IPS-20b (cell line): ENCODE measurements at regions not wholly inside any gene's neighbourhood (a gene's known extent, or its start where the extent isn't known, plus 50 kb on each side); places are given as distances from the start of the nearest gene placed in this dataset.

ENCODE experiments used
- H3K27ac ChIP-seq: one replicate; pipeline ENCODE4 v1.5.1; 2013; ENCODE audit warnings: low read length
- H3K27me3 ChIP-seq: 2 replicates; pipeline ENCODE4 v1.6.1; 2013; ENCODE audit warnings: mild to moderate bottlenecking, low read length, inconsistent platforms; ENCODE audit not compliant: insufficient read depth
- H3K36me3 ChIP-seq: 2 replicates; pipeline ENCODE4 v1.6.1; 2013; ENCODE audit warnings: low read depth, mild to moderate bottlenecking, inconsistent platforms, low read length, moderate library complexity; ENCODE audit not compliant: insufficient read depth
- H3K4me1 ChIP-seq: 2 replicates; pipeline ENCODE4 v1.6.1; 2013; ENCODE audit warnings: mild to moderate bottlenecking, control low read depth, inconsistent platforms, low read length, moderate library complexity; ENCODE audit not compliant: insufficient read depth
- H3K4me3 ChIP-seq: 2 replicates; pipeline ENCODE4 v1.5.1; 2013; ENCODE audit warnings: mild to moderate bottlenecking, low read length, inconsistent platforms
- H3K9ac ChIP-seq: 2 replicates; pipeline ENCODE4 v1.6.1; 2013; ENCODE audit warnings: low read depth, mild to moderate bottlenecking, inconsistent platforms, low read length, moderate library complexity
- H3K9me3 ChIP-seq: 2 replicates; pipeline ENCODE4 v1.6.1; 2013; ENCODE audit warnings: mild to moderate bottlenecking, low read depth, low read length, inconsistent platforms; ENCODE audit not compliant: insufficient read depth

DNA sequence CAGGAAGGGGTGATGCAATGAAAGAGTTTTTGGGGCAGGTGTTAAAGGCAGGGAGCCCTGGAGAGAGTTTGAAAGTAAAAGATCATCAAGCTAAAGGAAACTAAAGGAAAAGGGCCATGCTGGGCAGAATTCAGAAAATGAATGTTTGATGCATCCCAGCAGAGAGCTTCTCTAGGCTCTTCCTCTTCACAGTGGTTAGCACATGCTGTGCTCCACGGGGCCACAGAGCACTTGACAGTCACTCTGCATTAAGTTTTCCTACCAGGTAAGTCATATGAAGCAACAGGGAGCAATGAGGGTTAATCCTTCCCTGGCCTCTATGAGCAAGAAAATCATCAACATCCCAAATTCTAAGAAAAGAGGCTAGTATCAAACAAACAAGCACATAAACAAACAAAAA, 895.2 kb downstream of the TRIB2 start:
- Histone ChIP-seq H3K9ac (no peak overlapping the region), H3K9me3 (peaks cover 8% of the 10 kb centered on the region; the same call in 1 of the 2 replicates), H3K27ac (no peak overlapping the region), H3K36me3 (no peaks in the 10 kb centered on the region), H3K27me3 (no peaks in the 10 kb centered on the region), H3K4me1 (peaks cover 6% of the 10 kb centered on the region; the same call in 1 of the 2 replicates), H3K4me3 (no peak overlapping the region)

DNA sequence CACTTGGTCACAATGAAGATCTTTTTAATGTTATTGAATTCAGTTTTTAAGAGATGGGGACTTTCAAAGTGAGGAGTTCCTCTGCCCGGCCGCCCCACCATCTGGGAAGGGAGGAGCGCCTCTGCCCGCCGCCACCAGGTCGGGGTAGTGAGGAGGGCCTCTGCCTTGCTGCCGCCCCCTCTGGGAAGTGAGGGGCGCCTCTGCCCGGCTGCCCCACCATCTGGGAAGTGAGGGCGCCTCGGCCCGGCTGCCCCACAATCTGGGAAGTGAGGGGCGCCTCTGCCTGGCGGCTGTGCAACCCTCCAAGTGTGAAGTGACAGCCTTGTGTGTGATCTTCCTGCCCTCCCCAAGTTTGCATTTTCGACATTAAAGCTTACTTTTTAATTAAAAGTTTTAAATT, 899.3 kb downstream of the TRIB2 start:
- Histone ChIP-seq H3K4me1 (peaks cover 6% of the 10 kb centered on the region; the same call in 1 of the 2 replicates), H3K9me3 (peaks cover 8% of the 10 kb centered on the region; the same call in 1 of the 2 replicates), H3K4me3 (no peak overlapping the region), H3K27ac (no peak overlapping the region), H3K9ac (no peak overlapping the region), H3K36me3 (no peaks in the 10 kb centered on the region), H3K27me3 (no peaks in the 10 kb centered on the region)

DNA sequence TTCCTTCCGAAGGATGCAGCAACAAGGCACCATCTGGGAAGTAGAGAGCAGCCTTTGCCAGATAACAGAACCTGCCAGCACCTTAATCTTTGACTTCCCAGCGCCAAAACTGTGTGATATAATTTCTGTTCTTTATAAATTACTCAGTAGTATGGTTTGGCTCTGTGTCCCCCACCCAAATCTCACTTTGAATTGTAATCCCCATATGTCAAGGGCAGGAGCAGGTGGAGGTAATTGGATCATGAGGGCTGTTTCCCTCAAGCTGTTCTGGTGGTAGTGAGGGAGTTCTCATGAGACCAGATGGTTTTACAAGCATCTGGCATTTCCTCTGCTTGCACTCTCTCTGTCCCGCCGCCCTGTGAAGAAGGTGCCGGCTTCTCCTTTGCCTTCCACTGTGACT, 899.9 kb downstream of the TRIB2 start:
- peaks cover 8% of the 10 kb centered on the region; the same call in 1 of the 2 replicates for H3K9me3 ChIP-seq
- no peaks in the 10 kb centered on the region for H3K36me3 ChIP-seq
- no peak overlapping the region for H3K27ac ChIP-seq
- no peak overlapping the region for H3K4me3 ChIP-seq
- H3K4me1 ChIP-seq, result peaks cover 2% of the 10 kb centered on the region; the same call in 1 of the 2 replicates
- no peaks in the 10 kb centered on the region for H3K27me3 ChIP-seq
- no peak overlapping the region for H3K9ac ChIP-seq

DNA sequence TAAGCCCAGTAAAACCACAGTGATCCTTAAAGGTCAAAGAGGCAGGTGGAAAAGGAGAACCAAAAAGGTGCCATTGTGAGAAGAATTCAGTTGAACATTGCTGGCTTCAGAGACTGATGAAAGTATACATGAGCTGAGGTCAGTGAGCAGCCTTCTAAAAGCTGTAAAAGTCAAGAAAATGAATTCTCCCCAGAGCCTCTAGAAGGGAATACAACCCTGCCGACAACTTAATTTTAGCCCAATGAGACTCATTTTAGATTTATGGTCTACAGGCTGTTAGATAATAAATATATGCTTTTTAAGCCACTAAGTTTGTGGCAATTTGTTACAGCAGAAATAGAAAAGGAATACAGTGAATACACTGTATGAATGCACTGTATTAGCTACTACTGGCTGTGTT, 911.4 kb downstream of the TRIB2 start:
- Histone ChIP-seq H3K9me3 (no peaks in the 10 kb centered on the region; the same call in 1 of the 2 replicates), H3K36me3 (no peaks in the 10 kb centered on the region), H3K4me1 (peaks cover 4% of the 10 kb centered on the region; the same call in 1 of the 2 replicates), H3K9ac (no peak overlapping the region), H3K27me3 (no peaks in the 10 kb centered on the region), H3K4me3 (no peak overlapping the region), H3K27ac (no peak overlapping the region)

DNA sequence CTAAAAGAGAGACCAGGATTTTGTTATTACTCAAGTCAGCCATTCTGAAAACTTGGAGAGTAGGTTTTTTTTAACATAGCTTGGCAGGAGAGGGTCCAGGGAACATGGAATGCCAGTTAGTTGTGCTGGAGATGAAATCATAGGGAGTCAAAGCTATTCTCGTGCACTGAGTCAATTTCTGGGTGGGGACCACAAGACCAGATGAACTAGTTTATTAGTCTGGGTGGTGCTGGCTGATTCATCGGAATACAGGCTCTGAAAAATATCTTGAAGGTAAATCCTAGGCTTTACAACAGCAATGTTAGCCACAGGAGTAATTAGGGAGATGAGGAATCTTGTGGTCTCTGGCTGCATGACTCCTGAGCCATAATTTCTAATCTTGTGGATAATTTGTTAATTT, 921.4 kb downstream of the TRIB2 start:
- peaks cover 5% of the 10 kb centered on the region; the same call in 1 of the 2 replicates for H3K9me3 ChIP-seq
- H3K9ac ChIP-seq, result no peak overlapping the region
- no peaks in the 10 kb centered on the region for H3K27me3 ChIP-seq
- H3K36me3 ChIP-seq, result no peaks in the 10 kb centered on the region
- H3K4me3 ChIP-seq, result no peak overlapping the region
- H3K27ac ChIP-seq, result no peak overlapping the region
- H3K4me1 ChIP-seq, result no peaks in the 10 kb centered on the region

DNA sequence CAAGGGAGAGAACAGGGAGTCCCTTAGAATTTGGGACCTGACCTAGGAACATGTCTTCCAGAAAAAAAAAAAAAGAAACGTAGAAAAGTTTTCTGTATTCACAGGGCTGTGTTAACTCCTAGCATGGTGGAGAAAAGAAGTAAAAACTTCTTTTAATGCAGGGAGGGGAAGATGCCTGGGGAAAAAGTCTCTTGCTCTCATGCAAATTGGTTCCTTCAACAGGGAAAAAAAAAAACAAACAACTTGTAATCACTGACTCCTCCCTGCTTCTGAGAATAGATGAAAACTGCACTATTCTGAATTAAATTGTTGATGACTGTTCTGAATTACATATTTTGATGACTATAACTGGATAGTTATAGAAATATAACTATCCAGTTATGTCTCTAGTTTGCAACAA, 933.2 kb downstream of the TRIB2 start:
- Histone ChIP-seq H3K9me3 (peaks cover 41% of the 10 kb centered on the region), H3K27me3 (no peaks in the 10 kb centered on the region), H3K9ac (no peak overlapping the region), H3K27ac (no peak overlapping the region), H3K4me1 (no peaks in the 10 kb centered on the region), H3K36me3 (no peaks in the 10 kb centered on the region), H3K4me3 (no peak overlapping the region)

DNA sequence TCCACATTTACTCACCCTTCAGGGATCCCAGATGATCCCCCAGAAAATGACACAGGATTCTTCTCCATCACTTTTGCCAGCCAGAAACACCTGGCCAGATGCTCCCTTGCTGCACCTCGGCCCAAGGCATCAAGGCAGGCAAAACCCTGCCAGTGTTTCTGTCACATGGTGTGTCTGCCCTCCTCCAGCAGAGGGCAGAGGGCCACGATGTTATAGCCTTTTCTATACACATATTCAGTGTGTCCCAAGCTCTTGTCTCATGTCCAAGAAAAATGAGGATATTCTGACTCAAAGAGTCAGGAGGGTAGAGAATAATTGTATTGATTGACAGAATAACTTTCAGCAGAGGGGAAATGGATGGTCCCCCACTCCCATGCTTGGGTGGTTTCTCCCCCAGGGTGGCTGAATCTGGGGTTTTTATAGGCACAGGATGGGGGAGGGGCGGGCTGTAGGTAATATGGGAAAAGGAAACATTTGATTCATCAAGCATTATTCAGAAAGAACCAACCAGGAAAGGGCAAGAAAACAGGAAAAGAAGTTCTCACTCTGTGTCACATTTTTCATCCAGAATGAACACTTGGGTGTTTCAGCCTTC, 933.9 kb downstream of the TRIB2 start:
- Histone ChIP-seq H3K4me1 (no peaks in the 10 kb centered on the region), H3K4me3 (no peak overlapping the region), H3K27ac (no peak overlapping the region)

DNA sequence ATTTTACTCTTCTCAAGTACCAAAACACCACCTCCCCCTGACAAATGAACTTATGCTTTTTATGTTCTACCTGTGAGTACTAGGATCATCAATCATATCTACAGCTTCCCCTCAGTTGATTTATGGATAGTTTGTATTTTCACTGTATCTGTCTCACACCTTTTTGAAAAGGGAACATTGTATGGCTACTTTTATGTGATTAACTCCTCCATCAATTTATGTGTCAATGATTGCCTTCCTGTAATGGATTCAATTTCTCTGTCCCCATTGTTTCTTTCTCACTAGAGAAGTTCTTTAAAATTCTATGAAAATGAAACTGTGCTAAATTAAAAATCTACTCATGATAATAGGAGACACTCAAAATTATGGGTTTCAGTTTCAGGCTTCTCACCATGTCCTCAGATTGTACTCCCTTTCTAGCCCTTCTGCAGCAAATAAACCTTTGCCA, 935.0 kb downstream of the TRIB2 start:
- Histone ChIP-seq H3K4me1 (no peaks in the 10 kb centered on the region), H3K9me3 (peaks cover 28% of the 10 kb centered on the region; the same call in 1 of the 2 replicates), H3K4me3 (no peak overlapping the region), H3K9ac (no peak overlapping the region), H3K36me3 (no peaks in the 10 kb centered on the region), H3K27me3 (no peaks in the 10 kb centered on the region), H3K27ac (no peak overlapping the region)

More for the DNA sequence above, 933.9 kb downstream of the TRIB2 start:
- no peaks in the 10 kb centered on the region for H3K27me3 ChIP-seq
- H3K9me3 ChIP-seq, result peaks cover 35% of the 10 kb centered on the region
- H3K9ac ChIP-seq, result no peak overlapping the region
- H3K36me3 ChIP-seq, result no peaks in the 10 kb centered on the region

DNA sequence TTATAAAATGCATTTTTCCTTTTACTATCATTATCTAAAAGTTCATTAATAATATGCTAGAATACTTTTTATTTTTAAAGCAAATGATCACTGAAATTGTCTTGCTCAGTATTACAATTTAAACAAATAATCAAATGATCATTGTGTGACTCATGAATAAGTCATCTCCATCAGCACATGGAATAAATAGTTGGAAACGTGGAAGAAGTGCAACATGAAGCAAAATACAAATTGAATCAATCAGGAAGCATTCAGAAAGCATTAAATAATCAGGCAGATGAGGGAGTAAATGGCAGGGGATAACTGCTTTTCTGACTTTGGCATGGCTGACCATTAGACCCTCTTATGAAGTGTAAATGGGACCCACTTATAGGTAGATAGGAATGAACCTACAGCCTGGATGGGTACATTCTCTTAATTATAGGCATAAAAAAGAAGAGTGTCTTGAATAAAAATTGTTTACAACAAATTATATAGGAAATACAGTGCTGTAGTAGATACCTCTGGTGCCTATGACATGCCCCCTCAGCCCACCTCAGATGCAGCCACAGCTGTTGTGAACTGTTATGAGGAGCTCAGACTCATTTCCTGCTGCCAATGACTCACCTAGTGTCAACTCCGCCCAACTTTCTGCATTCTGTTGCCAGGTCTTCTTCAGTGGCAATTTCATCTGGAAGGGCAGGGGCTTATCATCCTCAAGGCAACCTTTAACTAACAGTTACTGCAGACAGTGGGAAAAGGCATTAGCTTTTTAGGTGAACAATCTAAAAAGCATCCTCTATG, 936.0 kb downstream of the TRIB2 start:
- Histone ChIP-seq H3K36me3 (no peaks in the 10 kb centered on the region), H3K27me3 (no peaks in the 10 kb centered on the region), H3K9me3 (peaks cover 28% of the 10 kb centered on the region; the same call in 1 of the 2 replicates), H3K9ac (no peak overlapping the region), H3K27ac (no peak overlapping the region), H3K4me1 (no peaks in the 10 kb centered on the region), H3K4me3 (no peak overlapping the region)

DNA sequence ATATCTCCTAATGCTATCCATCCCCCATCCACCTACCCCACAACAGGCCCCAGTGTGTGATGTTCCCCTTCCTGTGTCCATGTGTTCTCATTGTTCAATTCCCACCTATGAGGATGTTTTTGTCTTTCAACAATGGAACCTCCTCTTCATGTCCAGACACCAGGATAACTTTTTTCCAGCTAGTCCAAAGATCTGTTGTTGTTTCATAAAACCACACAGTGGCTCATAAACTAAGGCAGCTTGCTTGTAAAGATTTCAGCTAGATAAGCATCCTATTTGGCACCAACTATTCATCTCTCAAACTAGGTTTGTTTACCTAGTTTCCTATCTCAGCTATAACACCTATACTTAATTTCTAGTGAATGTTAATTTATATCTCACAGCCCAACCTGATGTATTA, 937.7 kb downstream of the TRIB2 start:
- peaks cover 17% of the 10 kb centered on the region; the same call in 1 of the 2 replicates for H3K9me3 ChIP-seq
- H3K27ac ChIP-seq, result no peak overlapping the region
- H3K4me1 ChIP-seq, result no peaks in the 10 kb centered on the region
- no peak overlapping the region for H3K9ac ChIP-seq
- H3K36me3 ChIP-seq, result no peaks in the 10 kb centered on the region
- H3K27me3 ChIP-seq, result no peaks in the 10 kb centered on the region
- no peak overlapping the region for H3K4me3 ChIP-seq

DNA sequence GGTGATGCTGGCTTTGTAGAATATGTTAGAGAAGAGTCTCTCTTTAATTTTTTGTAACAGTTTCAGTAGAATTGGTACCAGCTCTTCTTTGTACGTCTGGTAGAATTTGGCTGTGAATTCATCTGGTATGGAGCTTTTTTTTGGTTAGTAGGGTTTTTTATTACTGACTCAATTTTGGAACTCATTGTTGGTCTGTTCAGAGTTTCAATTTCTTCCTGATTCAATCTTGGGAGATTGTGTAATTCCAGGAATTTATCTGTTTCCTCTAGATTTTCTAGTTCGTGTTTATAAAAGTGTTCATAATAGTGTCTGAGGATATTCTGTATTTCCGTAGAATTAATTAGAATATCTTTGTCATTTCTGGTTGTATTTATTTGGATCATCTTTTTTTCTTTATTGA, 943.5 kb downstream of the TRIB2 start:
- Histone ChIP-seq H3K9ac (no peak overlapping the region), H3K36me3 (no peaks in the 10 kb centered on the region), H3K9me3 (no peaks in the 10 kb centered on the region), H3K27ac (no peak overlapping the region), H3K4me3 (no peak overlapping the region), H3K4me1 (no peaks in the 10 kb centered on the region), H3K27me3 (no peaks in the 10 kb centered on the region; the same call in 1 of the 2 replicates)

DNA sequence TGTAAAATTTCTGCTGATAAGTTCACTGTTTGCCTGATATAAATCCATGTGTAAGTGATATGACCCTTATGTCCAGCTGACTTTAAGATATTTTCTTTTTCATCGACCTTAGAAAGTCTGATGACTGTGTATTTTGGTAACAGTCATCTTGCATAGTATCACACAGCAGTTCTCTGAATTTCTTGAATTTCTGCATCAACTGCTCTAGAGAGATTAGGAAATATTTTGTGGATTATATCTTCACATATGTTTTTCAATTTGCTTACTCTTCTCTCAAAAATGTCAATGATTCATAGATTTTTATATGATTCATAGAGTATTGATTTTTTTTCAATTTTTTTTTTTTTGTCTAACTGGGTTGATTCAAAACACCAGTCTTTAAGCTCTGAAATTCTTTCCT, 945.3 kb downstream of the TRIB2 start:
- H3K4me1 ChIP-seq, result no peaks in the 10 kb centered on the region
- no peak overlapping the region for H3K4me3 ChIP-seq
- H3K9ac ChIP-seq, result no peak overlapping the region
- no peaks in the 10 kb centered on the region for H3K36me3 ChIP-seq
- H3K27me3 ChIP-seq, result peaks cover 6% of the 10 kb centered on the region; the same call in 1 of the 2 replicates
- H3K9me3 ChIP-seq, result no peaks in the 10 kb centered on the region
- no peak overlapping the region for H3K27ac ChIP-seq
